ENCODE measurements at regions not wholly inside any gene's neighbourhood (a gene's known extent, or its start where the extent isn't known, plus 50 kb on each side); places are given as distances from the start of the nearest gene placed in this dataset.

DNA sequence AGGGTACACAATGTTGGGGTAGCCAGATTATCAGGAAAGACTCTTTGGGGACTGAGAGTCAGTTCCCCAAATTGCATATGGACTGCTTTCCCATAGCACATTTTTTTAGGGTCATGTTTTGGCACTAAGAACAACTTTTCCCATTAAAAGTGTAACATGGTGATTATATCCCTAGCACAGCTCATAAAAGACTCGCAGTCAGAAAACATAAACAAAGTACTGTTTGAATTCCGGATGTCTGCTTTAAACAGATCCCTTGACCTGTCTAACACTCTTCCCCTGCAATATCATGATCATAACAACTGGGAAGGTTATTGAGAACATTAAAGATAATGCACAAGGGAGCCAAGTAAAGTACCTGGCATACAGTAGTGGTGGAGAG is 262.2 kb downstream of the ASXL3 start:
- Mint-ChIP-seq H3K9me3 (ENCODE audit: unreplicated experiment) (no peaks in the 10 kb centered on the region), H3K27ac (ENCODE audit: unreplicated experiment) (no peak overlapping the region), H3K36me3 (ENCODE audit: unreplicated experiment) (no peaks in the 10 kb centered on the region), H3K27me3 (ENCODE audit: unreplicated experiment) (no peaks in the 10 kb centered on the region), H3K4me1 (ENCODE audit: unreplicated experiment) (peaks cover 14% of the 10 kb centered on the region), H3K4me3 (ENCODE audit: unreplicated experiment) (no peak overlapping the region)
- TF ChIP-seq, protein P1, sequence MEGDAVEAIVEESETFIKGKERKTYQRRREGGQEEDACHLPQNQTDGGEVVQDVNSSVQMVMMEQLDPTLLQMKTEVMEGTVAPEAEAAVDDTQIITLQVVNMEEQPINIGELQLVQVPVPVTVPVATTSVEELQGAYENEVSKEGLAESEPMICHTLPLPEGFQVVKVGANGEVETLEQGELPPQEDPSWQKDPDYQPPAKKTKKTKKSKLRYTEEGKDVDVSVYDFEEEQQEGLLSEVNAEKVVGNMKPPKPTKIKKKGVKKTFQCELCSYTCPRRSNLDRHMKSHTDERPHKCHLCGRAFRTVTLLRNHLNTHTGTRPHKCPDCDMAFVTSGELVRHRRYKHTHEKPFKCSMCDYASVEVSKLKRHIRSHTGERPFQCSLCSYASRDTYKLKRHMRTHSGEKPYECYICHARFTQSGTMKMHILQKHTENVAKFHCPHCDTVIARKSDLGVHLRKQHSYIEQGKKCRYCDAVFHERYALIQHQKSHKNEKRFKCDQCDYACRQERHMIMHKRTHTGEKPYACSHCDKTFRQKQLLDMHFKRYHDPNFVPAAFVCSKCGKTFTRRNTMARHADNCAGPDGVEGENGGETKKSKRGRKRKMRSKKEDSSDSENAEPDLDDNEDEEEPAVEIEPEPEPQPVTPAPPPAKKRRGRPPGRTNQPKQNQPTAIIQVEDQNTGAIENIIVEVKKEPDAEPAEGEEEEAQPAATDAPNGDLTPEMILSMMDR (IDR thresholded peaks at IDR 0.05) = no peak
- DNase-seq (ENCODE audit: extremely low spot score, unreplicated experiment) = no peak

DNA sequence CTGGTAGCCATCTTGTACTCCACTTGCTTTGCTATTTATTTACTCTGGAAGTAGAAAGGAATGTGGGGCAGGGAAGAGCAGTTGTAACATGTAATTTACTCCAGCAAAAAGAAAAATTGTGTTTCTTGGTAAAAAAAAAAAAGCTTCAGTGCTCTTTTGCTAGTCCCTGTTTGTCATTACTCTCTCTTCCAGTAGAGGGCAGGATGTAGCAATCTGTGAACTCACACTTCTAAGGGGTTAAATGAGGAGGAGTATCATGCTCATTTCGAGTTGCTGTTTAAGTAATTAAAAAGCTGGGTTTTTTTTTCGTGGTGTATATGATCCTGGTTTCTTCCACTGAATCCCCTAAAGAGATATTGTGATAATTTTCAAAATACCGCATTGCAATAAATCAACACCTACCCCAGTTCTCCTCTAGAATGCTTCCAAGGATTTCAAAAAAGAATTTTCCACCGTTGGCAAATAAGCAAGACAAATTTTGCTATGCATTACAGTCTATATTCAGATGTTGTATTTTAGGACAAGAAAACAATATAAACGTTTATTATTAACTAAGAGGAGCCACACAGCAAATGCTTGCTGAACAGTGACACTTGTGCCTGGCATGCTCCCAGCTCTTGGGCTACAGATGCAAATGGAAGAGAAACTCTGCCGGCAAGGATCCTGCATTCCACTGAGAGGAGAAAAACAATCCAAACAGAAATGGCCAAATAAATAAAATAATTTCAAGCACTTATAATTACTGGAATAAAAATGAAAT is 261.6 kb downstream of the ASXL3 start:
- no peaks in the 10 kb centered on the region for H3K9me3 Mint-ChIP-seq (ENCODE audit: unreplicated experiment)

DNA sequence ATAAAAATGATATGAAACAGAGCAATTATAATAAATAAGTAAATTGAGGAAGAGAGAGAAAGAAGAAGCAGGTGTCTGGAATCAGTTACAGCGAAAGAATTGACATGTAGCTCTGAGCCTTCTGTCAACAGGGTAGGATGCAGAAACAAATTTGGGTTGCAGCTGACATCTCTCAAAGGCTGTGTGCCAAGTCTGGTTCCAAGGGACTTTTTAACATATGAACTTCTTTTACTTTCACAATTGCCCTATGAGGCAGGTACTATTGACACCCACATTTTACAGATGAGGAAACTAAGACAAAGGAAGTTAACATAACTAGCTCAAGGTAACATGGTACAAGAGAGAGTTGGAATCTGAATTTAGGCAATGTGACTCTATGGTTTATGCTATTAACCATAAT is 260.0 kb downstream of the ASXL3 start:
- Mint-ChIP-seq H3K4me1 (ENCODE audit: unreplicated experiment) (peaks cover 14% of the 10 kb centered on the region), H3K4me3 (ENCODE audit: unreplicated experiment) (no peak overlapping the region), H3K36me3 (ENCODE audit: unreplicated experiment) (no peaks in the 10 kb centered on the region), H3K27me3 (ENCODE audit: unreplicated experiment) (no peaks in the 10 kb centered on the region), H3K27ac (ENCODE audit: unreplicated experiment) (no peak overlapping the region), H3K9me3 (ENCODE audit: unreplicated experiment) (no peaks in the 10 kb centered on the region)
- no peak for DNase-seq (ENCODE audit: extremely low spot score, unreplicated experiment)
- TF ChIP-seq, protein P1 (IDR thresholded peaks at IDR 0.05) = no peak

More for the DNA sequence above, 261.6 kb downstream of the ASXL3 start:
- no peak for DNase-seq (ENCODE audit: extremely low spot score, unreplicated experiment)
- Mint-ChIP-seq H3K36me3 (ENCODE audit: unreplicated experiment) (no peaks in the 10 kb centered on the region), H3K27me3 (ENCODE audit: unreplicated experiment) (no peaks in the 10 kb centered on the region), H3K4me1 (ENCODE audit: unreplicated experiment) (peaks cover 14% of the 10 kb centered on the region), H3K4me3 (ENCODE audit: unreplicated experiment) (no peak overlapping the region), H3K27ac (ENCODE audit: unreplicated experiment) (no peak overlapping the region)
- TF ChIP-seq, protein P1 (IDR thresholded peaks at IDR 0.05) = peak; percentile 93

DNA sequence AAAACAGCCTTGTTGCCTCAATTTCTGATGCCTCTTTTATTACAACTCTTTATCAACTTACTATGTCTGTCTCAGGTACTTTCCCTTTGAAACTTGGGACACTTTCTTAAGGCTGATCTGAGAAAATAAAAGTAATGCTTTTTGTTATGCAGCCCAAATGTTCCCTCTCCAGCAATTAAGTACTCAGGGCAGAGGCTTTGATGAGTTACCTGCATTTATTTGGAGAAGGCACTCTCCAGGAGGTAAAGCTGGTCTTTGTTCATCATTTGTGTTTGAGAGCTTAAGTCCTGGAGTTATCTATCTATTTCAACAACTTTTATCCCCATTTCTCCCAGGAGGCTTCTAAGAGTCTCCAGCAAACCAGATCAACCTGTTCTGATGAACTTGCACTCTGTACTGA is 259.2 kb downstream of the ASXL3 start:
- Mint-ChIP-seq H3K4me3 (ENCODE audit: unreplicated experiment) (no peak overlapping the region), H3K27ac (ENCODE audit: unreplicated experiment) (no peak overlapping the region), H3K9me3 (ENCODE audit: unreplicated experiment) (peaks cover 3% of the 10 kb centered on the region), H3K27me3 (ENCODE audit: unreplicated experiment) (no peaks in the 10 kb centered on the region), H3K4me1 (ENCODE audit: unreplicated experiment) (peaks cover 14% of the 10 kb centered on the region), H3K36me3 (ENCODE audit: unreplicated experiment) (no peaks in the 10 kb centered on the region)
- DNase-seq (ENCODE audit: extremely low spot score, unreplicated experiment) = no peak
- TF ChIP-seq, protein P1 (IDR thresholded peaks at IDR 0.05) = no peak

DNA sequence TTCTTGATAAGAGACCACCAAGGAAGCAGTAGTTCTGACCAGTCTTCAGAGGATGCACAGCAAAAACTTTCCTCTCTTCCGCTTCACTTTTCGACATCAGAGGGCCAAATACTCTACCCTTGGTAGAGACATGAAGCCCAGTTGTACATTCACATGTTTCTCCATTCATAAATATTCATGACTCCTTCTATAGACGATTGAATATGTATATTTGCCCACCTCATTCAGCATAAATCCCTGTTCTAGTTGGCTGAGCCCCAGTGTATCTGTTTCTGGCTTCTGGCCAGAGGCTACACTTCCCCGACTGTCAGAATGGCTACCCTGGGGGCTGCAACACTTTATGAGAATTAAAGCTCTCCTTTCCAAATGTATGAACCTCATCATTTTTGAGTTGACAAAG is 258.5 kb downstream of the ASXL3 start:
- Mint-ChIP-seq H3K36me3 (ENCODE audit: unreplicated experiment) (peaks cover 1% of the 10 kb centered on the region), H3K27me3 (ENCODE audit: unreplicated experiment) (no peaks in the 10 kb centered on the region), H3K27ac (ENCODE audit: unreplicated experiment) (no peak overlapping the region), H3K9me3 (ENCODE audit: unreplicated experiment) (peaks cover 6% of the 10 kb centered on the region), H3K4me1 (ENCODE audit: unreplicated experiment) (peaks cover 14% of the 10 kb centered on the region), H3K4me3 (ENCODE audit: unreplicated experiment) (no peak overlapping the region)
- DNase-seq (ENCODE audit: extremely low spot score, unreplicated experiment) = no peak
- TF ChIP-seq, protein P1 (IDR thresholded peaks at IDR 0.05) = no peak

Data from osteocyte (in vitro differentiated cells).